Kidney epithelial cell (primary cell): ENCODE measurements at regions not wholly inside any gene's neighbourhood (a gene's known extent, or its start where the extent isn't known, plus 50 kb on each side); places are given as distances from the start of the nearest gene placed in this dataset.
"Not testable (repeated sequence)": the region's sequence is repeated elsewhere in the genome, so short reads cannot be mapped to it uniquely, and the experiment has no call there.

Source experiments
- DNase-seq: peaks from one replicate; pipeline ENCODE4 v3.0.0-alpha.2; 2010; ENCODE audit warnings: low read depth
- H3K27me3 ChIP-seq: 2 replicates; pipeline ENCODE4 v1.6.0; 2011; ENCODE audit warnings: low read length; ENCODE audit not compliant: control insufficient read depth, insufficient read depth
- H3K36me3 ChIP-seq: 2 replicates; pipeline ENCODE4 v1.5.1; 2011; ENCODE audit warnings: low read length; ENCODE audit not compliant: control insufficient read depth, insufficient read depth
- H3K4me3 ChIP-seq: 2 replicates; pipeline ENCODE4 v1.5.1; 2011; ENCODE audit warnings: low read depth, mild to moderate bottlenecking, control low read depth, low read length
- CTCF ChIP-seq: IDR thresholded peaks from 2 replicates; pipeline ENCODE4 v1.5.1; 2011; ENCODE audit warnings: mild to moderate bottlenecking, moderate library complexity, low read length, control low read depth, inconsistent platforms; ENCODE audit not compliant: insufficient read depth, poor library complexity, severe bottlenecking

DNA sequence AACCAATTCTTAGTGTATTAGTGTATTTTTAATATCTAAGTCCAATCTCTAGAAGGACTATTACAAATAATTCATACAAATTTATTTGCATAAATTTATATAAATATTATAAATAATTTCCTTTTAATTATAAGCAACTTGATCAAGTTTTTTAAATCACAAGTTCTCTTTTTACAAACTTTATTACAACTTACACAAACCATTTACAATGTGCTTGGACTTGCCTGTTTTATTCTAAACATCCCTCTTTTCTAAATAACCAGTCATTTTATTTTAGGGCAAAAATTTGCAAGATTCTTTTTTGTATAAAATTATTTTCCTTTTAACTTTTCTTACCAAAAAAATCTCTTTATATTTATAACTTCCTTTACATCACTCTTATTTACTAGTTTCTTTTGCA, 83.5 kb upstream of the SYNCRIP start:
- H3K4me3 ChIP-seq, result no peak overlapping the region
- H3K27me3 ChIP-seq, result no peaks in the 10 kb centered on the region
- H3K36me3 ChIP-seq, result no peaks in the 10 kb centered on the region
- TF ChIP-seq CTCF, result no peak
- no peak for DNase-seq

GRCh38 chr6:85715797-85716196, 73.1 kb upstream of the SYNCRIP start:
- Histone ChIP-seq H3K27me3 (no peaks in the 10 kb centered on the region), H3K36me3 (no peaks in the 10 kb centered on the region), H3K4me3 (no peak overlapping the region)
- no peak for TF ChIP-seq CTCF
- DNase-seq, result no peak

- no peaks in the 10 kb centered on the region for H3K27me3 ChIP-seq
- no peak for DNase-seq
- H3K36me3 ChIP-seq, result no peaks in the 10 kb centered on the region
- H3K4me3 ChIP-seq, result no peak overlapping the region
- no peak for TF ChIP-seq CTCF
Measured at GRCh38 chr6:85714893-85715530, 72.3 kb upstream of the SYNCRIP start.

- H3K27me3 ChIP-seq, result no peaks in the 10 kb centered on the region
- no peak for DNase-seq
- TF ChIP-seq CTCF, result no peak
- no peaks in the 10 kb centered on the region for H3K36me3 ChIP-seq
- no peak overlapping the region for H3K4me3 ChIP-seq
Measured at GRCh38 chr6:85712346-85712745, 69.7 kb upstream of the SYNCRIP start.

- H3K36me3 ChIP-seq, H3K4me3 ChIP-seq, H3K27me3 ChIP-seq, DNase-seq: not testable (repeated sequence)
Measured at GRCh38 chr6:85707515-85708145, 64.9 kb upstream of the SYNCRIP start.

DNA sequence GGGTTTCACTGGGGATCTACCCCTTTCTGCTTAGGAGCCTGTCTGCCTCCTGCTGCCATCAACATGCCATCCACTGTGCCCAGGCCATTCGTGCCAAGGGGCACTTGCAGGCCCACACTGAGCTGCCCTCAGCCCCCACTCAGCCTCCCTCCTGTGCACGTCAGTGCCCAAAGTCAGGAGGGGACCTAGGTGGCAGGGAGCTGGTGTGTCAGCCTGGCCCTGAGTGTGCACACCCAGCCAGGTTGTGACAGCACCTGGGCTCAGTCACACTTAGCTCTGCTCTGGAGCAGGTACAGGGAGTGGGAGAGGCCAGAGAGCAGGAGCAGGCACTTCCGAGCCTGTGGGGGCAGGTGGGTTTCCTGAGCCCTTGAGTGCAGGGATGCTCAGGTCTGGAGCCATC, 63.6 kb upstream of the SYNCRIP start:
- H3K4me3 ChIP-seq, result no peak overlapping the region
- no peaks in the 10 kb centered on the region for H3K36me3 ChIP-seq
- TF ChIP-seq CTCF, result no peak
- H3K27me3 ChIP-seq, result no peaks in the 10 kb centered on the region
- no peak for DNase-seq
